H9 (cell line): ENCODE measurements at regions not wholly inside any gene's neighbourhood (a gene's known extent, or its start where the extent isn't known, plus 50 kb on each side); places are given as distances from the start of the nearest gene placed in this dataset.

ENCODE experiments used
- DNase-seq: peaks from one replicate; pipeline ENCODE4 v3.0.0-alpha.2; 2017
- H2AFZ ChIP-seq: one replicate; pipeline ENCODE4 v1.6.1; 2013; ENCODE audit warnings: mild to moderate bottlenecking, low read length, control low read depth, moderate library complexity
- H2AK5ac ChIP-seq: 2 replicates; pipeline ENCODE4 v1.6.1; 2013; ENCODE audit warnings: low read length, control low read depth, mixed read lengths; ENCODE audit not compliant: insufficient read length
- H2BK120ac ChIP-seq: one replicate; pipeline ENCODE4 v1.6.1; 2013; ENCODE audit warnings: low read depth, mild to moderate bottlenecking, low read length, control low read depth, inconsistent platforms; ENCODE audit not compliant: poor library complexity, severe bottlenecking
- H2BK12ac ChIP-seq: 2 replicates; pipeline ENCODE4 v1.6.1; 2013; ENCODE audit warnings: low read length, control low read depth, mixed read lengths, low read depth; ENCODE audit not compliant: insufficient read length
- H2BK15ac ChIP-seq: 2 replicates; pipeline ENCODE4 v1.6.1; 2013; ENCODE audit warnings: low read depth, low read length, control low read depth
- H2BK20ac ChIP-seq: one replicate; pipeline ENCODE4 v1.6.1; 2013; ENCODE audit warnings: low read depth, mild to moderate bottlenecking, low read length, control low read depth, inconsistent platforms; ENCODE audit not compliant: poor library complexity, severe bottlenecking
- H2BK5ac ChIP-seq: 2 replicates; pipeline ENCODE4 v1.6.1; 2013; ENCODE audit warnings: low read length, control low read depth, mixed read lengths; ENCODE audit not compliant: insufficient read length
- H3K14ac ChIP-seq: 2 replicates; pipeline ENCODE4 v1.6.1; 2013; ENCODE audit warnings: low read length, control low read depth; ENCODE audit not compliant: insufficient read depth
- H3K18ac ChIP-seq: 2 replicates; pipeline ENCODE4 v1.6.1; 2013; ENCODE audit warnings: low read depth, mild to moderate bottlenecking, mixed read lengths, low read length, control low read depth; ENCODE audit not compliant: insufficient read length
- H3K23ac ChIP-seq: 2 replicates; pipeline ENCODE4 v1.6.1; 2013; ENCODE audit warnings: low read length, control low read depth, mixed read lengths, low read depth; ENCODE audit not compliant: insufficient read length
- H3K23me2 ChIP-seq: 2 replicates; pipeline ENCODE4 v1.6.1; 2013; ENCODE audit warnings: low read depth, mild to moderate bottlenecking, mixed read lengths, low read length, control low read depth; ENCODE audit not compliant: insufficient read length, poor library complexity, severe bottlenecking
- H3K27ac ChIP-seq: 2 replicates; pipeline ENCODE4 v1.5.1; 2013; ENCODE audit warnings: low read length, control low read depth, mixed read lengths, low read depth; ENCODE audit not compliant: insufficient read length
- H3K27me3 ChIP-seq: 2 replicates; pipeline ENCODE4 v1.6.1; 2013; ENCODE audit warnings: low read length, control low read depth, inconsistent platforms; ENCODE audit not compliant: insufficient read depth
- H3K4ac ChIP-seq: 2 replicates; pipeline ENCODE4 v1.6.1; 2013; ENCODE audit warnings: low read depth, mild to moderate bottlenecking, control low read depth, inconsistent platforms, low read length, moderate library complexity
- H3K4me1 ChIP-seq: 2 replicates; pipeline ENCODE4 v1.6.1; 2013; ENCODE audit warnings: low read length, control low read depth, inconsistent platforms; ENCODE audit not compliant: insufficient read depth
- H3K4me2 ChIP-seq: 2 replicates; pipeline ENCODE4 v1.6.1; 2013; ENCODE audit warnings: low read length, control low read depth, mixed read lengths; ENCODE audit not compliant: insufficient read length, insufficient read depth
- H3K56ac ChIP-seq: 2 replicates; pipeline ENCODE4 v1.6.1; 2013; ENCODE audit warnings: low read depth, mild to moderate bottlenecking, mixed read lengths, low read length, control low read depth; ENCODE audit not compliant: insufficient read length
- H3K79me1 ChIP-seq: 2 replicates; pipeline ENCODE4 v1.6.1; 2013; ENCODE audit warnings: low read depth, mild to moderate bottlenecking, moderate library complexity, low read length, control low read depth, inconsistent platforms; ENCODE audit not compliant: insufficient read depth, poor library complexity, severe bottlenecking
- H3K79me2 ChIP-seq: 2 replicates; pipeline ENCODE4 v1.6.1; 2013; ENCODE audit warnings: low read length, control low read depth, inconsistent platforms; ENCODE audit not compliant: insufficient read depth
- H3K9ac ChIP-seq: 2 replicates; pipeline ENCODE4 v1.6.1; 2013; ENCODE audit warnings: low read length, control low read depth, mixed read lengths; ENCODE audit not compliant: insufficient read length; ENCODE audit errors: extremely low read depth
- H3K9me3 ChIP-seq: one replicate; pipeline ENCODE4 v1.6.1; 2013; ENCODE audit warnings: low read depth, low read length, inconsistent platforms; ENCODE audit not compliant: control insufficient read depth
- H3T11ph ChIP-seq: one replicate; pipeline ENCODE4 v1.6.1; 2013; ENCODE audit warnings: mild to moderate bottlenecking, low read length, control low read depth, inconsistent platforms
- H4K20me1 ChIP-seq: one replicate; pipeline ENCODE4 v1.6.1; 2013; ENCODE audit not compliant: control insufficient read depth, insufficient read length, insufficient read depth
- H4K5ac ChIP-seq: 2 replicates; pipeline ENCODE4 v1.6.1; 2013; ENCODE audit warnings: low read depth, mild to moderate bottlenecking, mixed read lengths, low read length, control low read depth; ENCODE audit not compliant: insufficient read length
- H4K8ac ChIP-seq: replicated peaks from 2 replicates; pipeline ENCODE4 v1.6.1; 2013; ENCODE audit warnings: low read length, control low read depth, mixed read lengths, low read depth; ENCODE audit not compliant: insufficient read length
- H4K91ac ChIP-seq: 2 replicates; pipeline ENCODE4 v1.6.1; 2013; ENCODE audit warnings: low read depth, mild to moderate bottlenecking, moderate library complexity, mixed read lengths, low read length, control low read depth; ENCODE audit not compliant: insufficient read length
- H3K27ac Mint-ChIP-seq, 3 experiments: 2 replicates in 2 of 3; 3 replicates in 1 of 3; pipeline ENCODE4 v1.8.0; 2020 to 2021; ENCODE audit warnings: mixed read lengths in 3 of 3, mild to moderate bottlenecking in 1 of 3, moderate library complexity in 1 of 3
- H3K27me3 Mint-ChIP-seq: 2 replicates; pipeline ENCODE4 v1.8.0; 2021; ENCODE audit warnings: low read depth, mild to moderate bottlenecking, moderate library complexity, mixed read lengths
- H3K36me3 Mint-ChIP-seq, 3 experiments: 2 replicates in 2 of 3; 3 replicates in 1 of 3; pipeline ENCODE4 v1.8.0; 2020 to 2021; ENCODE audit warnings: low read depth in 3 of 3, mixed read lengths in 3 of 3; ENCODE audit not compliant: insufficient read depth in 1 of 3
- H3K4me1 Mint-ChIP-seq, 2 experiments: 2 replicates each; pipeline ENCODE4 v1.8.0; 2020; ENCODE audit warnings: mixed read lengths in 2 of 2
- H3K4me3 Mint-ChIP-seq, 2 experiments: 2 replicates in 1 of 2; 3 replicates in 1 of 2; pipeline ENCODE4 v1.8.0; 2020 to 2021; ENCODE audit warnings: mild to moderate bottlenecking in 2 of 2, mixed read lengths in 2 of 2, moderate library complexity in 1 of 2
- H3K9me3 Mint-ChIP-seq, 2 experiments: 2 replicates in 1 of 2; 3 replicates in 1 of 2; pipeline ENCODE4 v1.8.0; 2020; ENCODE audit warnings: mild to moderate bottlenecking in 2 of 2, mixed read lengths in 2 of 2, moderate library complexity in 1 of 2
- TF ChIP-seq, protein P1 (sequence below): fragments of 200-600 bp; sonication (generic); conservative IDR thresholded peaks from 3 replicates; pipeline ENCODE4 v1.8.0; 2021; ENCODE audit warnings: antibody characterized with exemption, mild to moderate bottlenecking

DNA sequence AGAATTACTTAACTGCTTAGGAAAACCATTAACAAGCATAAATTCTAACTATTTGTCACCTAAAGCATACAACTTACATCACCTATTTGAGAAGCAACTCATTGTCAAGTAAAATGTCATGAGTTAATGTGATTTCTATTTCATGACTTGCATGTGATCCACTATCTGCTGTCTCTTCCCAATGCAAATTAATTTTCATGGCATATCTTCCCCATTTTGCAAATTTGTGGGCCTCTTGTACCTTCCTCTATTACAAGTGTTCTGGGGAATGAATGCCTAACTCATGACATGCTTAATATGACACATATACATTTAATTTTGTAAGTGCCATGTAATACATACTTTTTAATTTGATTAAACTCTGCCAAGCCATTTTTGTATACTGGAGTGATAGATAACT, 81.1 kb upstream of the EDNRB start:
- TF ChIP-seq, protein P1, sequence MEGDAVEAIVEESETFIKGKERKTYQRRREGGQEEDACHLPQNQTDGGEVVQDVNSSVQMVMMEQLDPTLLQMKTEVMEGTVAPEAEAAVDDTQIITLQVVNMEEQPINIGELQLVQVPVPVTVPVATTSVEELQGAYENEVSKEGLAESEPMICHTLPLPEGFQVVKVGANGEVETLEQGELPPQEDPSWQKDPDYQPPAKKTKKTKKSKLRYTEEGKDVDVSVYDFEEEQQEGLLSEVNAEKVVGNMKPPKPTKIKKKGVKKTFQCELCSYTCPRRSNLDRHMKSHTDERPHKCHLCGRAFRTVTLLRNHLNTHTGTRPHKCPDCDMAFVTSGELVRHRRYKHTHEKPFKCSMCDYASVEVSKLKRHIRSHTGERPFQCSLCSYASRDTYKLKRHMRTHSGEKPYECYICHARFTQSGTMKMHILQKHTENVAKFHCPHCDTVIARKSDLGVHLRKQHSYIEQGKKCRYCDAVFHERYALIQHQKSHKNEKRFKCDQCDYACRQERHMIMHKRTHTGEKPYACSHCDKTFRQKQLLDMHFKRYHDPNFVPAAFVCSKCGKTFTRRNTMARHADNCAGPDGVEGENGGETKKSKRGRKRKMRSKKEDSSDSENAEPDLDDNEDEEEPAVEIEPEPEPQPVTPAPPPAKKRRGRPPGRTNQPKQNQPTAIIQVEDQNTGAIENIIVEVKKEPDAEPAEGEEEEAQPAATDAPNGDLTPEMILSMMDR, result no peak
- Histone ChIP-seq H3T11ph (no peak overlapping the region), H3K18ac (no peak overlapping the region), H3K4ac (no peak overlapping the region), H2BK12ac (no peak overlapping the region), H3K23me2 (no peaks in the 10 kb centered on the region), H4K91ac (no peak overlapping the region), H2BK5ac (no peak overlapping the region), H3K79me1 (no peaks in the 10 kb centered on the region), H3K9me3 (no peaks in the 10 kb centered on the region), H4K8ac (no peak overlapping the region), H2BK15ac (no peak overlapping the region), H4K20me1 (no peaks in the 10 kb centered on the region), H3K9ac (no peak overlapping the region), H3K56ac (no peak overlapping the region), H3K79me2 (no peaks in the 10 kb centered on the region), H2BK20ac (no peak overlapping the region), H2BK120ac (no peak overlapping the region), H3K4me2 (no peak overlapping the region), H3K4me1 (no peaks in the 10 kb centered on the region), H4K5ac (no peak overlapping the region), H3K14ac (no peak overlapping the region), H2AFZ (no peak overlapping the region), H3K23ac (no peak overlapping the region), H2AK5ac (no peak overlapping the region), H3K27ac (no peak overlapping the region), H3K27me3 (no peaks in the 10 kb centered on the region)
- Mint-ChIP-seq H3K27ac (no peak overlapping the region), H3K9me3 (peaks cover 20 to 38% of the 10 kb centered on the region in 2 experiments), H3K4me1 (no peaks in the 10 kb centered on the region), H3K4me3 (no peak overlapping the region), H3K36me3 (peaks cover 6 to 33% (median 13%) of the 10 kb centered on the region in 3 experiments; a peak in 6 of 7 replicates), H3K27me3 (no peaks in the 10 kb centered on the region)
- no peak for DNase-seq
